SU-DHL-6 (cell line): ENCODE measurements at regions not wholly inside any gene's neighbourhood (a gene's known extent, or its start where the extent isn't known, plus 50 kb on each side); places are given as distances from the start of the nearest gene placed in this dataset.

Experiments
- CTCF ChIP-seq: fragments of 200-600 bp; sonication (generic); IDR thresholded peaks from one replicate; pipeline ENCODE4 v1.5.1; 2017; ENCODE audit warnings: antibody characterized with exemption, mild to moderate bottlenecking, low read length, moderate library complexity; ENCODE audit not compliant: insufficient read depth, poor library complexity, severe bottlenecking
- EZH2phosphoT487 ChIP-seq: fragments of 200-600 bp; sonication (generic), shearing (Covaris generic); conservative IDR thresholded peaks from 2 replicates; pipeline ENCODE4 v1.6.1; 2018; ENCODE audit warnings: mild to moderate bottlenecking, antibody characterized with exemption, low read length, moderate library complexity, mixed read lengths

GRCh38 chr6:115768500-115768899 lies 292.2 kb downstream of the FRK start:
- no peak for TF ChIP-seq EZH2phosphoT487
- no peak for TF ChIP-seq CTCF
